ENCODE measurements at regions not wholly inside any gene's neighbourhood (a gene's known extent, or its start where the extent isn't known, plus 50 kb on each side); places are given as distances from the start of the nearest gene placed in this dataset.

DNA sequence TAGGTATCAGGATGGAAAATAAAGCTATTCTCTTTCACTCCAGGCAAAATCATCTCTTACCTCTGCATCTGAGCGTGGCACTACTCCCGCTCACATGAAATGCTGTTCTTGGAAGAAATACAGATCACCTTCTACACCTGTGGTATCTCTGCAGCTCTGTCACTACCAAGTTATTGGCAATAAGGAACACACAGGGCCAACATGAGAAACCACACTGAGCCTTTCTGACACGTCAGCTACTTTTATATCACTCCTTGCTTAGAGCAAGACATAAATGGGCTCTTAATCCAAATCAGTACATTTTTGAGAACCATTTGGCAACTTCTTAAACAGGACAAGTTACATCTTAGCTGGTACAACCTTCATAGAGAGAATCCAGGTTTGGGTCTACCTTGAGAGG lies 101.8 kb upstream of the GUCY1A1 start:
- no peaks in the 10 kb centered on the region for H3K9me3 ChIP-seq (ENCODE audit: control insufficient read depth, insufficient read depth, low read length)
- H3K36me3 ChIP-seq (ENCODE audit: control insufficient read depth, insufficient read depth, low read length) = no peaks in the 10 kb centered on the region
- no peak overlapping the region for H3K4me3 ChIP-seq (ENCODE audit: low read length)
- no peak overlapping the region for H3K27ac ChIP-seq (ENCODE audit: low read length)
- WGBS (ENCODE audit: insufficient coverage, insufficient read length) = no CpG with 5 or more reads among the region's 3 CpGs
- H3K27me3 ChIP-seq (ENCODE audit: control insufficient read depth, insufficient read depth, low read length) = no peaks in the 10 kb centered on the region
- H3K4me1 ChIP-seq (ENCODE audit: control insufficient read depth, insufficient read depth, low read length) = no peaks in the 10 kb centered on the region
- DNase-seq (ENCODE audit: low read depth, low spot score) = no peak

DNA sequence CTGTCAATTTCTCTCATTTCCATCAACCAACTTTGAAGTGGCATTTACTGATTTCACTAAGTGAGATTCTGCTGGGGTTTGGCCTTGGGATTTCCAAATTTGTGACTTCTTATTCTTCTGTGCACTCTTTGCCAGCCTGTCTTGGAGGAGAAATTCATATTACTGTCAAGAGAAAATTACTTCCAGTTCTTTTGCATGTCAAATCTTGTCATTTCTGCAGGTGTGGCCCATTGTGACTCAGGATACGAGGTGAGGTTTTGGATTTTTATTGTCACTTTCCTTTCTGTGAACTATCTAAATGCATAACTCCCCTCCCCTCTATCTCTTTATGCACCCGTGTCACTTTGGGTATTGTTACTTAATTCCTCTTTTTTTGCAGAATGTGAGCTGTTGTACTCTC lies 102.6 kb upstream of the GUCY1A1 start:
- no peaks in the 10 kb centered on the region for H3K27me3 ChIP-seq (ENCODE audit: control insufficient read depth, insufficient read depth, low read length)
- H3K9me3 ChIP-seq (ENCODE audit: control insufficient read depth, insufficient read depth, low read length) = no peaks in the 10 kb centered on the region
- no CpG with 5 or more reads among the region's 2 CpGs for WGBS (ENCODE audit: insufficient coverage, insufficient read length)
- H3K27ac ChIP-seq (ENCODE audit: low read length) = no peak overlapping the region
- H3K4me3 ChIP-seq (ENCODE audit: low read length) = no peak overlapping the region
- H3K4me1 ChIP-seq (ENCODE audit: control insufficient read depth, insufficient read depth, low read length) = no peaks in the 10 kb centered on the region
- DNase-seq (ENCODE audit: low read depth, low spot score) = no peak
- H3K36me3 ChIP-seq (ENCODE audit: control insufficient read depth, insufficient read depth, low read length) = no peaks in the 10 kb centered on the region

DNA sequence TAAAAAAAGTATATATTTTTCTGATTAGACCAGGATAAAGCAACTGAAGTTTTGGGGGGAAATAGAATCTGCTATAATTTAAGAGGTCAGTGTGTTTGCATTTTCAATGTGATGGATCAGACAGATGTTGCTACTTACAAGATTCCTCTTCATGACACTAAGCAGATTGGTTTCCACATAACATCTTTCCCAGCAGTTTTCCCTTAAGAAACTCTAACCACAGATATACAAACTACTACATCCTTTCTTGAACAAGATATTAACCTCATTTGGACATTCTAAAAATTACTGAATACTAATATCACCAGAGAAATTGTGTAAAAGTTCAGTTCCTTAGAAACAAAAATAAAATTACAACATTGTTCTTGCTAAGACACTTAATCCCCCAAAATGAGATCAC lies 106.7 kb upstream of the GUCY1A1 start:
- Histone ChIP-seq H3K27ac (ENCODE audit: low read length) (no peak overlapping the region), H3K27me3 (ENCODE audit: control insufficient read depth, insufficient read depth, low read length) (no peaks in the 10 kb centered on the region), H3K4me3 (ENCODE audit: low read length) (no peak overlapping the region), H3K9me3 (ENCODE audit: control insufficient read depth, insufficient read depth, low read length) (no peaks in the 10 kb centered on the region), H3K36me3 (ENCODE audit: control insufficient read depth, insufficient read depth, low read length) (no peaks in the 10 kb centered on the region), H3K4me1 (ENCODE audit: control insufficient read depth, insufficient read depth, low read length) (no peaks in the 10 kb centered on the region)
- no peak for DNase-seq (ENCODE audit: low read depth, low spot score)

DNA sequence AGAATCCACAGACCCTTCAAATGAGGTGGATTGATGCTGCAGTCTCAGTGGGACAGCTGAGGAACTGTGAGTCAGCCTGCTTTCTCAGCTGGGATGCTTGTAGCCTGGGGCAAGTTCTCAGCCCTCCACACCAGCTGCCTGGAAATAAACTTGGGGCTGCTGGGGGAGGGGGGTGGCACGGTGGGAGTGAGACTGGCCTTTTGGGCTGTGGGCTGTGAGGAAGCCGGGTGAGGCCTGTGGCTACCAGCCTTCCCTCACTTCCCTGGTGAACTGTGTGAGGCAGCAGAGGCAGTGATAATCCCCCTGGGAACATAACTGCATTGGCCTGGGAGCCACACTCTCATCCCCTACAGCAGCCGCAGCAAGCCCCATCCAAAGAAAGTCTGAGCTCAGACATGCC lies 114.5 kb upstream of the GUCY1A1 start:
- no peak for DNase-seq (ENCODE audit: low read depth, low spot score)
- WGBS (ENCODE audit: insufficient coverage, insufficient read length) = no CpG with 5 or more reads among the region's 3 CpGs

DNA sequence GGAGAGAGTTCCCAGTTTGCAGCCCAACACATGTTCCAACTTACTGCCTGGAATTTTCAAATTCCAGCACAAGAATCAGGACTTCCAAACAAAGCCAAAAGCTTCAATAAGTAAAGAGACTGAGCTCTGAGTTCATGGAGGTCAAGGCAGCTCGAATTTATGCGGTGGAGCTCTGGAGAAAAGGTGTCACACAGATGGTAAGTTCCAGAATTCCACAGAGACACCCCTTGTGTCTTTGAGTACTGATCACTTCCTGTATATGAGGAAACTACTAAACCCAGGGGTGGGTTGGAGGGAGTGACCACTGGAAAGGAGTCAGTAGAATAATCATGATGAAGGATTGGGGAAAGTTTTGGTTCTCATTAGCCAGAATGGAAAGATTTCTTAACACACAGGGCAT lies 118.5 kb upstream of the GUCY1A1 start:
- H3K4me3 ChIP-seq (ENCODE audit: low read length) = no peak overlapping the region
- H3K9me3 ChIP-seq (ENCODE audit: control insufficient read depth, insufficient read depth, low read length) = no peaks in the 10 kb centered on the region; the same call in 1 of the 2 replicates
- no peaks in the 10 kb centered on the region for H3K27me3 ChIP-seq (ENCODE audit: control insufficient read depth, insufficient read depth, low read length)
- DNase-seq (ENCODE audit: low read depth, low spot score) = no peak
- WGBS (ENCODE audit: insufficient coverage, insufficient read length) = no CpG with 5 or more reads among the region's 2 CpGs
- H3K4me1 ChIP-seq (ENCODE audit: control insufficient read depth, insufficient read depth, low read length) = 0 out of 2 replicates have a peak, but pooled peaks cover 1% of the 10 kb centered on the region
- no peak overlapping the region for H3K27ac ChIP-seq (ENCODE audit: low read length)
- no peaks in the 10 kb centered on the region for H3K36me3 ChIP-seq (ENCODE audit: control insufficient read depth, insufficient read depth, low read length)

More for the DNA sequence above, 114.5 kb upstream of the GUCY1A1 start:
- no peaks in the 10 kb centered on the region for H3K9me3 ChIP-seq (ENCODE audit: control insufficient read depth, insufficient read depth, low read length)
- no peak overlapping the region for H3K4me3 ChIP-seq (ENCODE audit: low read length)
- H3K36me3 ChIP-seq (ENCODE audit: control insufficient read depth, insufficient read depth, low read length) = no peaks in the 10 kb centered on the region
- no peak overlapping the region for H3K27ac ChIP-seq (ENCODE audit: low read length)
- H3K27me3 ChIP-seq (ENCODE audit: control insufficient read depth, insufficient read depth, low read length) = no peaks in the 10 kb centered on the region
- 0 out of 2 replicates have a peak, but pooled peaks cover 1% of the 10 kb centered on the region for H3K4me1 ChIP-seq (ENCODE audit: control insufficient read depth, insufficient read depth, low read length)

DNA sequence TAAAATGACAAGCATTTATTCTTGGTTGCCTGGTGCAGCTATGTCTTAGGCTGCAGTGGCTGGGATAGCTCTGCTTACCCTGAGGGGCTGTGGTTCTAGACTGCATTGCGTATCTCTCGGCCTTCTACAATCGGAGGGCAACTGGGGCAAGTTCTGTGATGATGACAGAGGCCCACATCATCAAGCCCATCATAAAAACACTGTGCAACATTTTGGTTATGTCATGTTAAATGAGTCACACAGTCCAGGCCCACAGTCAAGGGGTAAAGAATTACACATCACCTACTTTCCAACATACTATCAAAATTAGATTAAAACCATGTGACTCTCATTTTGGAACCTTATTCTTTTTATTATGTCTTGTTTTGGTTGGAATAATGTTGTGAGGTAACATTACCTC lies 120.2 kb upstream of the GUCY1A1 start:
- no peaks in the 10 kb centered on the region for H3K27me3 ChIP-seq (ENCODE audit: control insufficient read depth, insufficient read depth, low read length)
- no peaks in the 10 kb centered on the region for H3K36me3 ChIP-seq (ENCODE audit: control insufficient read depth, insufficient read depth, low read length)
- no peaks in the 10 kb centered on the region for H3K4me1 ChIP-seq (ENCODE audit: control insufficient read depth, insufficient read depth, low read length)
- no CpG with 5 or more reads among the region's 3 CpGs for WGBS (ENCODE audit: insufficient coverage, insufficient read length)
- H3K9me3 ChIP-seq (ENCODE audit: control insufficient read depth, insufficient read depth, low read length) = no peaks in the 10 kb centered on the region; the same call in 1 of the 2 replicates
- no peak overlapping the region for H3K27ac ChIP-seq (ENCODE audit: low read length)
- no peak for DNase-seq (ENCODE audit: low read depth, low spot score)
- H3K4me3 ChIP-seq (ENCODE audit: low read length) = no peak overlapping the region

DNA sequence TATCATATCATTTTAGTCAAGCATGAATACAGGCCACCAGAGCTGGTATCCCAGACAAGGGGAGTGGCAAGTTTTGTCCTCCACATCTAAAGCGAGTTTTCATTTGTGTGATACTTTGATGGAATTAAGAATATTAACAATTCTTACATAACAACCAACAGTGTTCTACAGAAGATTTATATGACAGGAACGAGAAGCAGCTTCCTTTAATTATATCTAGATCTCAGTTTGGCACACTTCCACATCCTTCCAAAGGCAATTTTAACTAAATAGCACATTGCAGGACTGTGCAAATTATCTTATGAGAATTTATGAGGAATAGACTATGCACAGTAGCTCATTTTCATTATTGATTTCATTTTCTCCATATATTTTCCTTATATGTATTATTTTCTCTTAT lies 121.2 kb upstream of the GUCY1A1 start:
- Histone ChIP-seq H3K27ac (ENCODE audit: low read length) (no peak overlapping the region), H3K4me3 (ENCODE audit: low read length) (no peak overlapping the region), H3K36me3 (ENCODE audit: control insufficient read depth, insufficient read depth, low read length) (no peaks in the 10 kb centered on the region), H3K4me1 (ENCODE audit: control insufficient read depth, insufficient read depth, low read length) (no peaks in the 10 kb centered on the region), H3K27me3 (ENCODE audit: control insufficient read depth, insufficient read depth, low read length) (no peaks in the 10 kb centered on the region), H3K9me3 (ENCODE audit: control insufficient read depth, insufficient read depth, low read length) (no peaks in the 10 kb centered on the region; the same call in 1 of the 2 replicates)
- DNase-seq (ENCODE audit: low read depth, low spot score) = no peak
- no CpG with 5 or more reads among the region's 2 CpGs for WGBS (ENCODE audit: insufficient coverage, insufficient read length)

DNA sequence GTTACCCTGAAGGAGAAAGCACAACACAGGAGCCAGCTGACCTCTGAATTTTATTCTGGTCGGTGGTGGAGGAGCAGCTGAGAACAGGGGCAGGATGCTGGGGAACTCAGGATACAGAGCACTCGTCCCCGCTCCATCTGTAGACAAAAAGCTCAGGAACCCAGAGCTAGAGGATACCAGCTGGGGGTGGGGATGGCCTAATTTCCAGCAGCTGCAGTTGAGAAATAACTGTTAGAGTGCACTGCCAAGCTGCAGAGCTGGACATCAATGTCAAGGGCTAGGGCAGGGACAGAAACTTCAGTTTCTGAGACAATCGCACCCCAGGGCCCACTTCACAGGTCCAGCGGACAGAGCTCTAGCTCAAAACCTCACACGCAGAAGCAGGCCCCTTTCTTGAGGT lies 122.1 kb upstream of the GUCY1A1 start:
- H3K27me3 ChIP-seq (ENCODE audit: control insufficient read depth, insufficient read depth, low read length) = no peaks in the 10 kb centered on the region
- no peaks in the 10 kb centered on the region; the same call in 1 of the 2 replicates for H3K9me3 ChIP-seq (ENCODE audit: control insufficient read depth, insufficient read depth, low read length)
- DNase-seq (ENCODE audit: low read depth, low spot score) = no peak
- H3K36me3 ChIP-seq (ENCODE audit: control insufficient read depth, insufficient read depth, low read length) = no peaks in the 10 kb centered on the region
- no peak overlapping the region for H3K27ac ChIP-seq (ENCODE audit: low read length)
- WGBS (ENCODE audit: insufficient coverage, insufficient read length) = no CpG with 5 or more reads among the region's 6 CpGs
- no peak overlapping the region for H3K4me3 ChIP-seq (ENCODE audit: low read length)
- H3K4me1 ChIP-seq (ENCODE audit: control insufficient read depth, insufficient read depth, low read length) = no peaks in the 10 kb centered on the region

DNA sequence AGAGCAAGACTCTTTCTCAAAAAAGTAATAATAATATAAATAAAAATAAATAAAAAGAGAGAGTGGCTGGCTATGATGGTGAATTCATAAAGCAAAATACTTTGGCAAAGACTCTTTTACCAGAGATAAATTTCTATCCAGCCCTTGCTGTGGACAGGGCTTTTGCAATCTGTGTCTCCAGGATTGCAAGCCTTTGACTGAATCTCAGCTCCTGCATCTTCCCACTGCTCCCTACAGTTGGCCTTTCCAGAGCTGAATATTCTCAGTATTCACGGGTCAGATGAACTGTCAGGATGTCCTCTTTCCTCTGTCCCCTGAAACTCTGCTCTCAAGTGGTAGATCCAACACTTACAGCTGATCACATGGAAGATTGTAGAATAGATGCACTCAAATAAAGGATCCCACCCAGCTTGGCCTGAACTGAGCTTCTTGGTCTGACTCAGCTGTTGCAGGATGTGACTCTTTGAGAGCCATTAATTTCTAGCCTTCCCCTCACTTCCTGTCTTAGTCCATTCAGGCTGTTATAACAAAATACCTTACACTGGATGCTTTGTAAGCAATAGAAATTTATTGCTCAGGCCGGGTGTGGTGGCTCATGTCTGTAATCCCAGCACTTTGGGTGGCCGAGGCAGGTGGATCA lies 123.4 kb upstream of the GUCY1A1 start:
- no peaks in the 10 kb centered on the region for H3K36me3 ChIP-seq (ENCODE audit: control insufficient read depth, insufficient read depth, low read length)
- no peaks in the 10 kb centered on the region for H3K27me3 ChIP-seq (ENCODE audit: control insufficient read depth, insufficient read depth, low read length)
- no peak overlapping the region for H3K27ac ChIP-seq (ENCODE audit: low read length)
- no peak overlapping the region for H3K4me3 ChIP-seq (ENCODE audit: low read length)
- no CpG with 5 or more reads among the region's 3 CpGs for WGBS (ENCODE audit: insufficient coverage, insufficient read length)
- no peaks in the 10 kb centered on the region; the same call in 1 of the 2 replicates for H3K9me3 ChIP-seq (ENCODE audit: control insufficient read depth, insufficient read depth, low read length)
- H3K4me1 ChIP-seq (ENCODE audit: control insufficient read depth, insufficient read depth, low read length) = no peaks in the 10 kb centered on the region
- DNase-seq (ENCODE audit: low read depth, low spot score) = no peak

DNA sequence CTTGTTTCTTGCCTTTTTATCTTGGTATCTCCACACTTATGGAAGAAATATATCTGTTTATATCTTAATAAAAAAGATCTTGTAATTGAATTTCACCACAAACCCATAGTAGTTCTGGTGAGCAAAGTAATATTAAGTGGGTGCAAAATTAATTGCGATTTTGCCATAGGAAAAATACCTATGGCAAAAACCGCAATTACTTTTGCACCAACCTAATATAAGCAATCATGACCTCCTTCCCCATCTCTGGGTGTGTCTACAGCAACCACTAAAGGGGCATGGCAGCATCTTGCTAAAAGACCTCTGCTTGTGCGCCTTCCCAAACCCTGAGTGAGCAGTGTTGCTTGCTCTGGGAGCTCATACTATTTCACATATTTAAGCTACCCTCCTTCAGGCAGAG lies 124.2 kb upstream of the GUCY1A1 start:
- H3K4me3 ChIP-seq (ENCODE audit: low read length) = no peak overlapping the region
- no peaks in the 10 kb centered on the region for H3K36me3 ChIP-seq (ENCODE audit: control insufficient read depth, insufficient read depth, low read length)
- no CpG with 5 or more reads among the region's 3 CpGs for WGBS (ENCODE audit: insufficient coverage, insufficient read length)
- no peaks in the 10 kb centered on the region; the same call in 1 of the 2 replicates for H3K9me3 ChIP-seq (ENCODE audit: control insufficient read depth, insufficient read depth, low read length)
- H3K27me3 ChIP-seq (ENCODE audit: control insufficient read depth, insufficient read depth, low read length) = no peaks in the 10 kb centered on the region
- DNase-seq (ENCODE audit: low read depth, low spot score) = no peak
- no peak overlapping the region for H3K27ac ChIP-seq (ENCODE audit: low read length)
- H3K4me1 ChIP-seq (ENCODE audit: control insufficient read depth, insufficient read depth, low read length) = no peaks in the 10 kb centered on the region

DNA sequence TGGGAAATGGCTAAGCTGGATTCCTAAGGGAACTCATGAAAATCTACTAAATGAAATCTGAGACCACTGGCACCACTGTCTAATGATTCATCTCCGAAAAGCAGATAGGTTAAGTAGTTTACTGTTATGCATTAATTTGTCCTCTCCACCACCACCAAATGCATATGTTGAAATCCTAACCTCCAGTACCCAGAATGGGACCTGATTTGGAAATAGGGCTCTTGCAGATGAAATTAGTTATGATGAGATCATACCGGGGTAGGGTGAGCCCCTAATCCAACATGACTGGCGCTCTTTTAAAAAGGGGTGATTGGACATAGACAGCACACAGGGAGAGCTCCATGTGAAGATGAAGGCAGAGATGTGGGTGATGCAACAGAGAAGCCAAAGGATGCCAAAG lies 124.9 kb upstream of the GUCY1A1 start:
- no CpG with 5 or more reads among the region's 3 CpGs for WGBS (ENCODE audit: insufficient coverage, insufficient read length)
- H3K27ac ChIP-seq (ENCODE audit: low read length) = no peak overlapping the region
- no peaks in the 10 kb centered on the region for H3K36me3 ChIP-seq (ENCODE audit: control insufficient read depth, insufficient read depth, low read length)
- H3K9me3 ChIP-seq (ENCODE audit: control insufficient read depth, insufficient read depth, low read length) = no peaks in the 10 kb centered on the region; the same call in 1 of the 2 replicates
- DNase-seq (ENCODE audit: low read depth, low spot score) = no peak
- H3K4me1 ChIP-seq (ENCODE audit: control insufficient read depth, insufficient read depth, low read length) = no peaks in the 10 kb centered on the region
- no peaks in the 10 kb centered on the region for H3K27me3 ChIP-seq (ENCODE audit: control insufficient read depth, insufficient read depth, low read length)
- H3K4me3 ChIP-seq (ENCODE audit: low read length) = no peak overlapping the region
